GM21576 (cell line): ENCODE measurements at regions not wholly inside any gene's neighbourhood (a gene's known extent, or its start where the extent isn't known, plus 50 kb on each side); places are given as distances from the start of the nearest gene placed in this dataset.
A peak's percentile ranks its signal among the peaks of the same experiment; 100 is the strongest.
"Not testable (repeated sequence)": the region's sequence is repeated elsewhere in the genome, so short reads cannot be mapped to it uniquely, and the experiment has no call there.

ENCODE experiments used
- ATAC-seq: cut with Tn5 transposase; IDR thresholded peaks from one replicate; pipeline ENCODE4 v1.9.1; 2021; ENCODE audit warnings: mild to moderate bottlenecking, moderate library complexity; ENCODE audit not compliant: unreplicated experiment

GRCh38 chr1:60950224-60951063 lies 131.9 kb upstream of the NFIA start:
- ATAC-seq: no peak

GRCh38 chr1:60949826-60950197 lies 132.5 kb upstream of the NFIA start:
- no peak for ATAC-seq

- ATAC-seq: no peak
Measured at GRCh38 chr1:60949154-60949825, 133.1 kb upstream of the NFIA start.

- no peak for ATAC-seq
Measured at GRCh38 chr1:60948486-60948885, 133.9 kb upstream of the NFIA start.

- no peak for ATAC-seq
Measured at GRCh38 chr1:60947367-60947766, 135.0 kb upstream of the NFIA start.

- ATAC-seq: peak; percentile 93
Measured at GRCh38 chr1:60942896-60943638, 139.3 kb upstream of the NFIA start.

GRCh38 chr1:60942291-60942690 lies 140.1 kb upstream of the NFIA start:
- no peak for ATAC-seq

GRCh38 chr1:60940685-60941084 lies 141.7 kb upstream of the NFIA start:
- ATAC-seq: not testable (repeated sequence)

- ATAC-seq: no peak
Measured at GRCh38 chr1:60937720-60938119, 144.6 kb upstream of the NFIA start.

- no peak for ATAC-seq
Measured at GRCh38 chr1:60936591-60937342, 145.6 kb upstream of the NFIA start.

GRCh38 chr1:60936163-60936562 lies 146.2 kb upstream of the NFIA start:
- no peak for ATAC-seq

GRCh38 chr1:60935599-60936110 lies 146.7 kb upstream of the NFIA start:
- no peak for ATAC-seq

GRCh38 chr1:60930130-60930529 lies 152.2 kb upstream of the NFIA start:
- ATAC-seq: no peak

GRCh38 chr1:60924964-60925798 lies 157.2 kb upstream of the NFIA start:
- ATAC-seq: no peak

GRCh38 chr1:60924165-60924564 lies 158.2 kb upstream of the NFIA start:
- ATAC-seq: no peak

- no peak for ATAC-seq
Measured at GRCh38 chr1:60923389-60924087, 158.8 kb upstream of the NFIA start.

- no peak for ATAC-seq
Measured at GRCh38 chr1:60922304-60922703, 160.1 kb upstream of the NFIA start.

- ATAC-seq: no peak
Measured at GRCh38 chr1:60921175-60921574, 161.2 kb upstream of the NFIA start.

- ATAC-seq: no peak
Measured at GRCh38 chr1:60920561-60920960, 161.8 kb upstream of the NFIA start.
